MM.1S (cell line): ENCODE measurements at regions not wholly inside any gene's neighbourhood (a gene's known extent, or its start where the extent isn't known, plus 50 kb on each side); places are given as distances from the start of the nearest gene placed in this dataset.

Experiments
- EZH2 ChIP-seq: fragments of 300-600 bp; sonication (generic); optimal IDR thresholded peaks from 2 replicates; pipeline ENCODE3; 2017; ENCODE audit warnings: low read depth, mild to moderate bottlenecking, antibody characterized with exemption, low read length, mixed read lengths
- TF ChIP-seq, protein P1 (sequence below): fragments of 300-600 bp; sonication (generic); IDR thresholded peaks from 2 replicates; pipeline ENCODE4 v1.5.1; 2016; ENCODE audit warnings: antibody characterized with exemption, low read length, mixed read lengths

DNA sequence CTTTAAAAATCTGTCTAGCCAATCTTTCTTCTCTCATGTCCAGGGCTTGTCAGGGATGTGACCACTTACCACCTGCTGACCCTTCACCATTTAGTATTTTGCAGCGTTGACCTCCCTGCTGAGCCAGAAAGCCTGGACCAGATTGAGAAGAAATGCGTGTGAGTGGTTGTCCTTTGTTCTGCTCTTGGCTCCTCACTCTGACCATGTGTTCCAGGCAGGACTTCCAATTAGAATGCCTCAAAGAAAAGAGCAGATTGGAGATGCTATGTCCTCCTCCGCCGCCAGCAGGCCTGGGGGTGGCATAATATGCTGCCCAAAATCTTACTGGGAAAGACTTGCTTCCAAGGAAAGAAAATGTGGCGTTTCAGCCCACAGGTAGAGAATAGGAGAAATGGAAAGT, 894.1 kb downstream of the SLC4A3 start:
- TF ChIP-seq, protein P1, sequence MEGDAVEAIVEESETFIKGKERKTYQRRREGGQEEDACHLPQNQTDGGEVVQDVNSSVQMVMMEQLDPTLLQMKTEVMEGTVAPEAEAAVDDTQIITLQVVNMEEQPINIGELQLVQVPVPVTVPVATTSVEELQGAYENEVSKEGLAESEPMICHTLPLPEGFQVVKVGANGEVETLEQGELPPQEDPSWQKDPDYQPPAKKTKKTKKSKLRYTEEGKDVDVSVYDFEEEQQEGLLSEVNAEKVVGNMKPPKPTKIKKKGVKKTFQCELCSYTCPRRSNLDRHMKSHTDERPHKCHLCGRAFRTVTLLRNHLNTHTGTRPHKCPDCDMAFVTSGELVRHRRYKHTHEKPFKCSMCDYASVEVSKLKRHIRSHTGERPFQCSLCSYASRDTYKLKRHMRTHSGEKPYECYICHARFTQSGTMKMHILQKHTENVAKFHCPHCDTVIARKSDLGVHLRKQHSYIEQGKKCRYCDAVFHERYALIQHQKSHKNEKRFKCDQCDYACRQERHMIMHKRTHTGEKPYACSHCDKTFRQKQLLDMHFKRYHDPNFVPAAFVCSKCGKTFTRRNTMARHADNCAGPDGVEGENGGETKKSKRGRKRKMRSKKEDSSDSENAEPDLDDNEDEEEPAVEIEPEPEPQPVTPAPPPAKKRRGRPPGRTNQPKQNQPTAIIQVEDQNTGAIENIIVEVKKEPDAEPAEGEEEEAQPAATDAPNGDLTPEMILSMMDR = no peak
- TF ChIP-seq EZH2 = no peak
